SK-N-MC (cell line): ENCODE measurements at regions not wholly inside any gene's neighbourhood (a gene's known extent, or its start where the extent isn't known, plus 50 kb on each side); places are given as distances from the start of the nearest gene placed in this dataset.

ENCODE experiments used
- EZH2 ChIP-seq: fragments of 200-600 bp; sonication (generic); IDR thresholded peaks from one replicate; pipeline ENCODE4 v1.6.1; 2017; ENCODE audit warnings: antibody characterized with exemption
- POLR2AphosphoS5 ChIP-seq: IDR thresholded peaks from 2 replicates; pipeline ENCODE4 v1.6.1; 2012; ENCODE audit warnings: mild to moderate bottlenecking, low read depth, low read length, borderline replicate concordance

DNA sequence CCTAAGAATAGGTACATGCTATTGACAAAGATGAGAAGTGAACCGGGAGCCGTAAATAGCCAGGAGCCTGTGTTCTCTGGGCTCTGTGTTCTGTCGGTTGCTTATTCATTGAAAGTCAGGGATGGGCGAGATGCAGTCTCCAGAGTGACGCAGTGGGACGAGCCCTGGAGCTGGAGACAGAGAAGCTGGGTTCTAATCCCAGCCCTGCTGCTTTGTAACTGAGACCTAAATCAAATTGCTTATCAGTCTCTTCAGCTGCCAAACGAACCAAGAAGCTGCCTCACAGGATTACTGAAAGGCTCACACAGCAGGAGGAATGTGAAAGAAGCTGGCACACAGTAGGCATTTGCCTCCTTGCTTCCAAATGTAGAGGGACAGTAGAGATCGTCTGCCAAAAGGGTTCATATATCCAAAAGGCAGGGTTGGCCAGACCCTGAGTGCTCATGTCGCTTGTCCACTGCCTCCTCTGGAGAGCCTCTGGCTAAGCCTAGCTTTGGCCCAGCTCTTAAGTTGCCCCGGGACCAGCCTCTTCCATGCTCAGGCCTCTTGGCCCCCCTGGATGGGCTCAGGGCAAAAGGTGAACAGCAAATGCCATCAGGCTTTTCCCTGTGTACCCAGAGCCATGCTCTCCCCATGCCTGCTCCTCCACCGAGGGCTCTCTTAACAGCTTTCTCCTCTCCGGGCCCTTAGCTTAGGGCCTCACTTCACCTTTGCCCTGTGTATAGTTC is 134.2 kb upstream of the IPO9 start:
- TF ChIP-seq POLR2AphosphoS5, result no peak
- no peak for TF ChIP-seq EZH2
